Stomach (tissue), 4 donors: ENCODE measurements at regions not wholly inside any gene's neighbourhood (a gene's known extent, or its start where the extent isn't known, plus 50 kb on each side); places are given as distances from the start of the nearest gene placed in this dataset.

Experiments
- CTCF ChIP-seq, 7 experiments: fragments of 450-650 bp in 4 of 7; fragments of 200-600 bp in 3 of 7; sonication (generic) in 3 of 7; IDR thresholded peaks; one replicate each; pipeline ENCODE4 v1.5.1; 2016 to 2019; ENCODE audit warnings: antibody characterized with exemption in 7 of 7, control low read depth in 2 of 7, mild to moderate bottlenecking in 1 of 7
- POLR2A ChIP-seq, 4 donors: fragments of 450-650 bp; IDR thresholded peaks; one replicate each; pipeline ENCODE4 v1.6.1; 2016; ENCODE audit warnings: antibody characterized with exemption in 4 of 4, control low read depth in 2 of 4, mild to moderate bottlenecking in 1 of 4, moderate library complexity in 1 of 4

GRCh38 chr3:152696962-152697361 lies 138.0 kb upstream of the P2RY1 start:
- TF ChIP-seq CTCF (IDR thresholded peaks at IDR 0.05) (no peak), POLR2A (IDR thresholded peaks at IDR 0.05) (no peak)
